Transverse colon (tissue), 3 donors: ENCODE measurements at regions not wholly inside any gene's neighbourhood (a gene's known extent, or its start where the extent isn't known, plus 50 kb on each side); places are given as distances from the start of the nearest gene placed in this dataset.

ENCODE experiments used
- EP300 ChIP-seq: sonication (generic); formaldehyde crosslinking; IDR thresholded peaks from one replicate; pipeline ENCODE4 v1.6.1; 2017; ENCODE audit warnings: antibody characterized with exemption, low read depth
- TF ChIP-seq, protein P1 (sequence below), 5 experiments: fragments of 200-600 bp in 3 of 5; fragments of 450-650 bp in 2 of 5; sonication (generic) in 3 of 5; IDR thresholded peaks; 1 replicate in 2 of 5; 2 replicates in 3 of 5; pipeline ENCODE4 v1.5.1; 2016 to 2017; ENCODE audit warnings: antibody characterized with exemption in 5 of 5, inconsistent platforms in 3 of 5, mild to moderate bottlenecking in 2 of 5, moderate library complexity in 1 of 5

GRCh38 chr17:14904386-14904785, 360.7 kb downstream of the PMP22 start:
- TF ChIP-seq, protein P1, sequence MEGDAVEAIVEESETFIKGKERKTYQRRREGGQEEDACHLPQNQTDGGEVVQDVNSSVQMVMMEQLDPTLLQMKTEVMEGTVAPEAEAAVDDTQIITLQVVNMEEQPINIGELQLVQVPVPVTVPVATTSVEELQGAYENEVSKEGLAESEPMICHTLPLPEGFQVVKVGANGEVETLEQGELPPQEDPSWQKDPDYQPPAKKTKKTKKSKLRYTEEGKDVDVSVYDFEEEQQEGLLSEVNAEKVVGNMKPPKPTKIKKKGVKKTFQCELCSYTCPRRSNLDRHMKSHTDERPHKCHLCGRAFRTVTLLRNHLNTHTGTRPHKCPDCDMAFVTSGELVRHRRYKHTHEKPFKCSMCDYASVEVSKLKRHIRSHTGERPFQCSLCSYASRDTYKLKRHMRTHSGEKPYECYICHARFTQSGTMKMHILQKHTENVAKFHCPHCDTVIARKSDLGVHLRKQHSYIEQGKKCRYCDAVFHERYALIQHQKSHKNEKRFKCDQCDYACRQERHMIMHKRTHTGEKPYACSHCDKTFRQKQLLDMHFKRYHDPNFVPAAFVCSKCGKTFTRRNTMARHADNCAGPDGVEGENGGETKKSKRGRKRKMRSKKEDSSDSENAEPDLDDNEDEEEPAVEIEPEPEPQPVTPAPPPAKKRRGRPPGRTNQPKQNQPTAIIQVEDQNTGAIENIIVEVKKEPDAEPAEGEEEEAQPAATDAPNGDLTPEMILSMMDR (IDR thresholded peaks at IDR 0.05), result no peak
- TF ChIP-seq EP300, result no peak
